HepG2 (cell line): ENCODE measurements at regions not wholly inside any gene's neighbourhood (a gene's known extent, or its start where the extent isn't known, plus 50 kb on each side); places are given as distances from the start of the nearest gene placed in this dataset.

Source experiments
- CTCF ChIP-seq: sonication (generic); formaldehyde crosslinking; IDR thresholded peaks from 2 replicates; pipeline ENCODE4 v1.5.0; 2020; ENCODE audit warnings: mild to moderate bottlenecking, missing genetic modification reagents, moderate library complexity
- EP300 ChIP-seq, 3 experiments: sonication (generic) in 1 of 3; formaldehyde crosslinking in 1 of 3; IDR thresholded peaks; 2 replicates each; pipeline versions ENCODE4 v1.5.1 to v1.6.1; 2011 to 2020; ENCODE audit warnings: low read depth in 2 of 3, low read length in 2 of 3, borderline replicate concordance in 1 of 3, improper control_type of control experiment in 1 of 3, mild to moderate bottlenecking in 1 of 3, missing genetic modification reagents in 1 of 3, moderate library complexity in 1 of 3
- GABPA ChIP-seq, 2 experiments: IDR thresholded peaks; 2 replicates each; pipeline ENCODE4 v1.6.1; 2011 to 2016; ENCODE audit warnings: low read depth in 2 of 2, low read length in 1 of 2, missing biosample characterization in 1 of 2, missing genetic modification characterization in 1 of 2
- KLF6 ChIP-seq: IDR thresholded peaks from 2 replicates; pipeline ENCODE4 v1.8.0; 2016; ENCODE audit warnings: missing biosample characterization, missing genetic modification reagents
- MXD1 ChIP-seq: sonication (generic); formaldehyde crosslinking; IDR thresholded peaks from 2 replicates; pipeline ENCODE4 v1.4.0; 2020; ENCODE audit warnings: mild to moderate bottlenecking, missing genetic modification reagents
- NR2F6 ChIP-seq, 2 experiments: IDR thresholded peaks; 2 replicates each; pipeline ENCODE4 v1.6.1; 2016; ENCODE audit warnings: antibody characterized with exemption in 1 of 2, mild to moderate bottlenecking in 1 of 2
- PAWR ChIP-seq: sonication (generic); formaldehyde crosslinking; IDR thresholded peaks from 2 replicates; pipeline ENCODE4 v1.4.0; 2020; ENCODE audit warnings: missing genetic modification reagents, mild to moderate bottlenecking, borderline replicate concordance
- SIX1 ChIP-seq: sonication (generic); formaldehyde crosslinking; IDR thresholded peaks from 2 replicates; pipeline ENCODE4 v1.4.0; 2020; ENCODE audit warnings: missing genetic modification reagents, borderline replicate concordance
- STAT6 ChIP-seq: sonication (generic); formaldehyde crosslinking; IDR thresholded peaks from 2 replicates; pipeline ENCODE4 v1.4.0; 2020; ENCODE audit warnings: missing genetic modification reagents, mild to moderate bottlenecking, borderline replicate concordance
- USF2 ChIP-seq, 2 experiments: sonication (generic) in 1 of 2; formaldehyde crosslinking in 1 of 2; IDR thresholded peaks; 2 replicates each; pipeline versions ENCODE4 v1.5.1 to v1.6.1; 2011 to 2020; ENCODE audit warnings: borderline replicate concordance in 1 of 2, low read depth in 1 of 2, low read length in 1 of 2, mild to moderate bottlenecking in 1 of 2, missing genetic modification reagents in 1 of 2, moderate library complexity in 1 of 2
- ZNF276 ChIP-seq: sonication (generic); formaldehyde crosslinking; IDR thresholded peaks from 2 replicates; pipeline ENCODE4 v1.4.0; 2020; ENCODE audit warnings: mild to moderate bottlenecking, low read depth, missing genetic modification reagents
- ZZZ3 ChIP-seq: sonication (generic); formaldehyde crosslinking; IDR thresholded peaks from 2 replicates; pipeline ENCODE4 v1.4.0; 2020; ENCODE audit warnings: missing genetic modification reagents, mild to moderate bottlenecking, borderline replicate concordance

GRCh38 chr7:22551768-22552513, 52.0 kb upstream of the STEAP1B start:
- TF ChIP-seq CTCF (no peak), PAWR (CRISPR knock-in tag) (no peak), GABPA (IDR thresholded peaks at IDR 0.05; ENCODE audit: low read depth, low read length) (no peak), GABPA (CRISPR knock-in tag; IDR thresholded peaks at IDR 0.05; ENCODE audit: low read depth) (no peak), KLF6 (no peak), ZZZ3 (CRISPR knock-in tag) (no peak), MXD1 (CRISPR knock-in tag) (no peak), USF2 (IDR thresholded peaks at IDR 0.05; ENCODE audit: low read depth, low read length) (no peak), USF2 (CRISPR knock-in tag; IDR thresholded peaks at IDR 0.05; ENCODE audit: borderline replicate concordance) (no peak), STAT6 (no peak), SIX1 (CRISPR knock-in tag) (no peak), NR2F6 (IDR thresholded peaks at IDR 0.05) (no peak), NR2F6 (CRISPR knock-in tag; IDR thresholded peaks at IDR 0.05) (no peak), EP300 (IDR thresholded peaks at IDR 0.05; ENCODE audit: low read depth in 2 of 2, low read length in 2 of 2) (no peak), EP300 (CRISPR knock-in tag; IDR thresholded peaks at IDR 0.05; ENCODE audit: borderline replicate concordance) (no peak), ZNF276 (no peak)
